ENCODE measurements at regions not wholly inside any gene's neighbourhood (a gene's known extent, or its start where the extent isn't known, plus 50 kb on each side); places are given as distances from the start of the nearest gene placed in this dataset.

GRCh38 chr2:57842531-57842930, 204.1 kb upstream of the VRK2 start:
- no peak for DNase-seq (ENCODE audit: low spot score)

GRCh38 chr2:57843158-57843557, 203.4 kb upstream of the VRK2 start:
- DNase-seq (ENCODE audit: low spot score), result no peak

- DNase-seq (ENCODE audit: low spot score), result no peak
These were observed 197.9 kb upstream of the VRK2 start for GRCh38 chr2:57848723-57849122.

- DNase-seq (ENCODE audit: low spot score), result no peak
These were observed 196.8 kb upstream of the VRK2 start for GRCh38 chr2:57849843-57850242.

- DNase-seq (ENCODE audit: low spot score), result no peak
These were observed 196.0 kb upstream of the VRK2 start for GRCh38 chr2:57850415-57851130.

- no peak for DNase-seq (ENCODE audit: low spot score)
These were observed 191.4 kb upstream of the VRK2 start for GRCh38 chr2:57855212-57855611.

GRCh38 chr2:57859755-57860154, 186.9 kb upstream of the VRK2 start:
- no peak for DNase-seq (ENCODE audit: low spot score)

GRCh38 chr2:57862153-57862552, 184.5 kb upstream of the VRK2 start:
- DNase-seq (ENCODE audit: low spot score), result no peak

- no peak for DNase-seq (ENCODE audit: low spot score)
These were observed 183.9 kb upstream of the VRK2 start for GRCh38 chr2:57862727-57863126.

GRCh38 chr2:57864926-57865325, 181.7 kb upstream of the VRK2 start:
- no peak for DNase-seq (ENCODE audit: low spot score)

- no peak for DNase-seq (ENCODE audit: low spot score)
These were observed 178.9 kb upstream of the VRK2 start for GRCh38 chr2:57867730-57868129.

GRCh38 chr2:57868619-57869139, 177.9 kb upstream of the VRK2 start:
- DNase-seq (ENCODE audit: low spot score), result no peak

- no peak for DNase-seq (ENCODE audit: low spot score)
These were observed 176.8 kb upstream of the VRK2 start for GRCh38 chr2:57869758-57870344.

GRCh38 chr2:57876313-57876712, 170.3 kb upstream of the VRK2 start:
- DNase-seq (ENCODE audit: low spot score), result no peak

- no peak for DNase-seq (ENCODE audit: low spot score)
These were observed 168.8 kb upstream of the VRK2 start for GRCh38 chr2:57877811-57878170.

- no peak for DNase-seq (ENCODE audit: low spot score)
These were observed 168.3 kb upstream of the VRK2 start for GRCh38 chr2:57878171-57878865.

GRCh38 chr2:57878866-57879210, 167.8 kb upstream of the VRK2 start:
- DNase-seq (ENCODE audit: low spot score), result no peak

- no peak for DNase-seq (ENCODE audit: low spot score)
These were observed 166.2 kb upstream of the VRK2 start for GRCh38 chr2:57880446-57880845.

GRCh38 chr2:57880967-57881366, 165.6 kb upstream of the VRK2 start:
- DNase-seq (ENCODE audit: low spot score), result no peak

GRCh38 chr2:57881998-57882888, 164.4 kb upstream of the VRK2 start:
- DNase-seq (ENCODE audit: low spot score), result no peak

GRCh38 chr2:57882895-57883515, 163.6 kb upstream of the VRK2 start:
- no peak for DNase-seq (ENCODE audit: low spot score)

- DNase-seq (ENCODE audit: low spot score), result no peak
These were observed 162.3 kb upstream of the VRK2 start for GRCh38 chr2:57884281-57884680.

Measured in COLO829 (cell line).